ENCODE measurements at regions not wholly inside any gene's neighbourhood (a gene's known extent, or its start where the extent isn't known, plus 50 kb on each side); places are given as distances from the start of the nearest gene placed in this dataset.

DNA sequence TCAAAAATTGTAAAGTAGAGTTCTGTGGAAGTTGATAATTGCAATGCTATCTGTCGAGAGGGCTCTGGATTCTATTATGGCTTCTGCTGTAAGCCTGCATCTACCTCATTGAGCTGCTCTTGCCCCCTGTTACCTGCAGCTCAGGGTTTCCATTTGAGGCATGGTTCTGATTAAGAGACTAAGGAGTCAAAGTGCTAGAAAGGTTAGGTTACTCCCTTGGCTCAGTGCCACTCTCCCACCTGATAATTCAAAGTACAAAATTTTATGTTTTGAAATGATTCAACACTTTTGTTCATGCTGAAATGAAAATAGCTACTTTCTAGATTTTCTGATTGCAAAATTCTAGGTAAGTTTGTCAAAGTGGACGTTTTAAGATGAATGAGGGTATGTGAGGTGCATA, 220.5 kb upstream of the SATB1 start:
- peaks cover 55% of the 10 kb centered on the region for H3K4me1 Mint-ChIP-seq (ENCODE audit: low read depth)
- H3K36me3 Mint-ChIP-seq (ENCODE audit: low read depth): peaks cover 35% of the 10 kb centered on the region
- ChIA-PET CTCF (interaction anchor here (0.8 to 1.2 kb wide), 4 partner anchors 24 to 256 kb away, joined by 3 to 6 read pairs (median 4); no protein-coding TSS in a partner anchor), POLR2A (interaction anchor here (0.6 to 1.2 kb wide), 2 partner anchors 86 to 203 kb away, joined by 3 read pairs; no protein-coding TSS in a partner anchor)
- H3K27ac Mint-ChIP-seq: no peak overlapping the region
- no peak overlapping the region for H3K4me3 Mint-ChIP-seq
- peaks cover 28% of the 10 kb centered on the region for H3K9me3 Mint-ChIP-seq (ENCODE audit: insufficient read depth)
- DNase-seq (no peak), ATAC-seq (no peak)
- no peaks in the 10 kb centered on the region for H3K27me3 Mint-ChIP-seq (ENCODE audit: low read depth)

DNA sequence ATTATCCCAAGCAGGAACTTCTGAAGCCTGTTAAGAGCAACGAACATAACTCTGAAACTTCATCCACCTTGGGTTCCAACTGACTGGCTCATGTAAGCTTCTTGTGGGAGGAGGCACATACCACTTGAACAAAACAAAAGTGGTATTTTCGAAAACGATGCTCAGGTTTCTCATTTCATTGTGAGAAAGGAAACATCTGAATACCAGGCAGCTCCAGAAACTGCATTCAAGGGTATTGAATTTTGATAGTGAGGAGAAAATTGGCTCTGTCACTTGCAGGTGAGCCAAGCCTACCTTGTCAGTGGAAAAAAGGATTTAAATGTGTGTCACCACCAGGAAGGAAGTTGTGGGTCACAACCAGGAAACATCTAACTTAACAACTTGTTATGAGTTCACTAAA, 218.1 kb upstream of the SATB1 start:
- ATAC-seq (peak; percentile 58), DNase-seq (peak; percentile 32)
- Mint-ChIP-seq H3K36me3 (ENCODE audit: low read depth) (peaks cover 37% of the 10 kb centered on the region), H3K27ac (peak overlapping the region; percentile 36), H3K4me3 (peak overlapping the region; percentile 2), H3K9me3 (ENCODE audit: insufficient read depth) (peaks cover 32% of the 10 kb centered on the region), H3K27me3 (ENCODE audit: low read depth) (no peaks in the 10 kb centered on the region), H3K4me1 (ENCODE audit: low read depth) (peaks cover 33% of the 10 kb centered on the region)
- CTCF ChIA-PET: interaction anchor here (0.7 to 1.7 kb wide), 4 partner anchors 35 to 115 kb away, joined by 3 to 8 read pairs (median 4); no protein-coding TSS in a partner anchor
- POLR2A ChIA-PET: interaction anchor here (0.8 to 1.3 kb wide), 3 partner anchors 70 to 200 kb away, joined by 3 read pairs; no protein-coding TSS in a partner anchor

DNA sequence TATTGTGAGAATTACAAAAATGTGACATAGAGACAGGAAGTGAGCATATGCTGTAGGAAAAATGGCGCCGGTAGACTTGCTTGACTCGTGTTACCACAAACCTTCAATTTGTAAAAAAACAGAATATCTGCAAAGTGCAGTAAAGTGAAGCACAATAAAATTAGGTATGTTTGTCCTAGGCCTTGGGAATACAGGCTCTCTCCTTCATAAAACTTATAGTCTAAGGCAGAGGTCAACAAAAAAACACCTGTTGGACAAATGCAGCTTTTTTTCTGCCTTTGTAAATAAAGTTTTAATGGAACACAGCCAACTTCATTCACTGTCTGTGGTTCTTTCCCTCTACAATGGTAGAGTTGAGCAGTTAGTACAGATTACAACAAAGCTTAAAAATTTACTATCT, 216.8 kb upstream of the SATB1 start:
- H3K4me3 Mint-ChIP-seq: no peak overlapping the region
- CTCF ChIA-PET: interaction anchor here (1.7 to 1.9 kb wide), 2 partner anchors 71 to 116 kb away, joined by 6 to 8 read pairs; no protein-coding TSS in a partner anchor
- peaks cover 44% of the 10 kb centered on the region for H3K36me3 Mint-ChIP-seq (ENCODE audit: low read depth)
- no peak for DNase-seq
- no peak overlapping the region for H3K27ac Mint-ChIP-seq
- POLR2A ChIA-PET: no interaction called here
- peaks cover 33% of the 10 kb centered on the region for H3K4me1 Mint-ChIP-seq (ENCODE audit: low read depth)
- peaks cover 32% of the 10 kb centered on the region for H3K9me3 Mint-ChIP-seq (ENCODE audit: insufficient read depth)
- ATAC-seq: no peak
- no peaks in the 10 kb centered on the region for H3K27me3 Mint-ChIP-seq (ENCODE audit: low read depth)

DNA sequence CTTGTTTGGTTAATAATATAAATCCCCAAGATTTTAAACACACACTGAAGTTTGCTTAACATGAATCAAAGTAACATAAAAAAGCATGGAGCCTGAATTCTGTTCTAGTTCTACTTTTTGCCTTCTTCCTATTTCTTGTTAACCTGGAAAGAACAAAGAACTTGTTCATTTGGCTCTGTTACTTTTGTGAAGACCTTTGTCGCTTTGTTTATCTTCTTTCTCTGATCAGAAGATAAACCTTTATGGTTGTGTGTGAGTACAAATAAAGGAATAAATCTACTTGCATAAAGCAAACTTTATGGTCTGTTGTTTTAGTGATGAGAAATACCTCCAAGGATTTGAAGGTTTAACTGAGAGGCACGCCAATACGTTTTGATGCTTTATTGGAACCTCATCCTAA, 210.1 kb upstream of the SATB1 start:
- no peak for DNase-seq
- Mint-ChIP-seq H3K36me3 (ENCODE audit: low read depth) (peaks cover 19% of the 10 kb centered on the region), H3K4me3 (no peak overlapping the region), H3K27ac (no peak overlapping the region), H3K27me3 (ENCODE audit: low read depth) (no peaks in the 10 kb centered on the region), H3K9me3 (ENCODE audit: insufficient read depth) (peaks cover 5% of the 10 kb centered on the region), H3K4me1 (ENCODE audit: low read depth) (no peaks in the 10 kb centered on the region)
- POLR2A ChIA-PET: no interaction called here
- CTCF ChIA-PET: interaction anchor here (0.9 kb wide), 1 partner anchor 10 kb away, joined by 3 read pairs; no protein-coding TSS in a partner anchor
- no peak for ATAC-seq

DNA sequence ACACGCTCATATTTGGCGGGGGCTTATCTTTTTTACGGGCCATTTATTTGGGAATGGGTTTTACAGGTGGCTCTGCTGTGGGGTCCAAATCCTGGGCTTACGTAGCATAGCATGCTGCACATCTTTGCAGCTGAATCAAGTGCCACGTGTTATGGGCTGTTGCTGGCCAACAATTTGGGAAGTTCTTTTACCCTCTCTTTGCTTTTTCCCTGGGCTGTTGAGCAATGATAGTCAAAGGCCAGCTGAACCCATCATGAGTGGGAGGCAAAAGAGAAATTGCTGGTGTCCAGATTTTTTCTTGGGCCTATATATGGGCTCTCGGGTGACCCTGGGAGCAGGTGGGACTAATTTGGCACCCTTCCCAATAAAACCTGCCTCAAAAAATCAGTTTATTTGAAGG, 209.3 kb upstream of the SATB1 start:
- Mint-ChIP-seq H3K4me1 (ENCODE audit: low read depth) (no peaks in the 10 kb centered on the region), H3K4me3 (no peak overlapping the region), H3K27ac (no peak overlapping the region), H3K27me3 (ENCODE audit: low read depth) (no peaks in the 10 kb centered on the region), H3K9me3 (ENCODE audit: insufficient read depth) (peaks cover 5% of the 10 kb centered on the region), H3K36me3 (ENCODE audit: low read depth) (peaks cover 17% of the 10 kb centered on the region)
- ATAC-seq: no peak
- POLR2A ChIA-PET: no interaction called here
- CTCF ChIA-PET: no interaction called here
- DNase-seq: no peak

DNA sequence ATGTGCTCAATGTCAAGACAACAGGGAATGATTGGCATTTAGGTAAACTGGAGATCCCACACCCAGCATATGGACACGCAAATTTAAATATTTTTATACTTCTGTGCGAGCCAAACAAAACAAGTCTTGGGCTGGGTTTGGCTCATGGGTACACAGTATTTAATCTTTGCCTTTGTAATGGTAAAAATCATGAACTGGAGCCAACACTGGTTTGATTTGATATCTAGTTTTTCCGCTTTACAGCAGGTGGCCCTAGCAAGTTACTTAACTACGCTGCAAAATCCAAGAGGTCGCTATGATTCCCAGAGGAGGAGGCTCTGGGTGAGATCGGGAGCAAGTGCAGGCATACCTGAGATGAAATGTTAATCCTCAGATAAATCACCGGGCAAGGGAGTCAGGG, 207.9 kb upstream of the SATB1 start:
- H3K27me3 Mint-ChIP-seq (ENCODE audit: low read depth): no peaks in the 10 kb centered on the region
- POLR2A ChIA-PET: no interaction called here
- no peak overlapping the region for H3K4me3 Mint-ChIP-seq
- ATAC-seq (no peak), DNase-seq (no peak)
- H3K27ac Mint-ChIP-seq: no peak overlapping the region
- H3K9me3 Mint-ChIP-seq (ENCODE audit: insufficient read depth): peaks cover 5% of the 10 kb centered on the region
- CTCF ChIA-PET: no interaction called here
- peaks cover 20% of the 10 kb centered on the region for H3K36me3 Mint-ChIP-seq (ENCODE audit: low read depth)
- no peaks in the 10 kb centered on the region for H3K4me1 Mint-ChIP-seq (ENCODE audit: low read depth)

DNA sequence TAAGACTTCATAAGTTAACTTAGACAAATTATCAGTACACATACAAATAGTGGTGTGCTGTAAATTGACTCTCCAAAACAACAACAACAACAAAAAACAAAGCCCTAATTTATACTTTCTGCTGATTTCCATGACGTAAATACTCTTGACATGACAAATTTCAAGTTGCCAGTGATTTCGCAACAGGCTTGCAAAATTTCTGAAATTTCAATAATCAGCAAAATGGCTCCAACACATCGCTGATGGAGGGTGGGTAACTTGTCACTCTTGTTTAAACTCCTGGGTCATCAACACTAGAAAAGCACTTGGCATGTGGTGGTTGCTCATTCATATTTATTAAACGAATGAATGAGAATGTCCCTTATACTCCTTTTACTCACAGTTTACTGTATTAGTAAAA, 205.2 kb upstream of the SATB1 start:
- peaks cover 12% of the 10 kb centered on the region for H3K9me3 Mint-ChIP-seq (ENCODE audit: insufficient read depth)
- H3K36me3 Mint-ChIP-seq (ENCODE audit: low read depth): peaks cover 18% of the 10 kb centered on the region
- no peak overlapping the region for H3K4me3 Mint-ChIP-seq
- ChIA-PET POLR2A (no interaction called here), CTCF (no interaction called here)
- ATAC-seq (no peak), DNase-seq (no peak)
- H3K27ac Mint-ChIP-seq: no peak overlapping the region
- peaks cover 2% of the 10 kb centered on the region for H3K4me1 Mint-ChIP-seq (ENCODE audit: low read depth)
- no peaks in the 10 kb centered on the region for H3K27me3 Mint-ChIP-seq (ENCODE audit: low read depth)

DNA sequence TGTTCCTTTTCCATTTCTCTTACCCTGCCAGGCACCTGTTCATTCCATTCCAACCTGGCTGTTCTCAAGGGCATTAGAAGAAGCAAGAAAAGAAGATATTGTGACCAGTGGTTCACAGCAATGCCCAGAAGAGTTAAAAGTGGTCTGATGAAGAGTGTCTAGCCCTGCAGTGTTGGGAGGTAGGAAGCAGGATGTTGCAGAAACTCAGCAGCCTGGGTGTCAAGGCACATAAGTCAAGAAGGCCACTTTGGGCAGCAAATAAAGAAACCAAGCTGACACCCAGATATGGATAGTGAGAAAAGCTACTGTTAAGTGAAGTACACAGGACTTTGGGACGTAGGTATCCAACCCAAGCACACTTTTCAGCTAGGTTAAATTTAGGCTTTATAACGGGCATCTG, 199.9 kb upstream of the SATB1 start:
- Mint-ChIP-seq H3K9me3 (ENCODE audit: insufficient read depth) (peaks cover 7% of the 10 kb centered on the region), H3K4me1 (ENCODE audit: low read depth) (peaks cover 10% of the 10 kb centered on the region)
- CTCF ChIA-PET: interaction anchor here (0.8 to 1.3 kb wide), 3 partner anchors 8 to 12 kb away, joined by 3 read pairs; no protein-coding TSS in a partner anchor

DNA sequence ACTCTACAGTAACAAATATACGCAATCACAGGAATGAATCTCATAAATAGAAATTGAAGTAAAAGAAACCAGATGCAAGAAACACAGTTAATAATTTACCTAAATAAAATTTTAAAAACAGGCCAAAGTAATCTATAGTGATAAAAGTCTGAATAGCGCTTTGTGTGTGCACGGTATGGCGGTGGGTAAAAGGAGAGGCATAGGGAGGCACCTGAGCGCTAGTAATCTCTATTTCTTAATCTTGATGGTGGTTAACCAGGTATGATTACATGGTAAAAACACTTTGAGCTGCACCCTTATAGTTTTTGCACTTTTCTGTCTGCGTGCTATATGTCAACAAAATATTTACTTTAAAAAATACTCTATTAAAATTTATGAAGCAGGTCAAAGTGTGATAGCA, 198.1 kb upstream of the SATB1 start:
- POLR2A ChIA-PET: no interaction called here
- H3K27me3 Mint-ChIP-seq (ENCODE audit: low read depth): no peaks in the 10 kb centered on the region
- no peak for DNase-seq

More for the DNA sequence above, 199.9 kb upstream of the SATB1 start:
- POLR2A ChIA-PET: no interaction called here
- ATAC-seq (no peak), DNase-seq (no peak)
- Mint-ChIP-seq H3K36me3 (ENCODE audit: low read depth) (peaks cover 13% of the 10 kb centered on the region), H3K27ac (no peak overlapping the region), H3K4me3 (no peak overlapping the region), H3K27me3 (ENCODE audit: low read depth) (no peaks in the 10 kb centered on the region)

DNA sequence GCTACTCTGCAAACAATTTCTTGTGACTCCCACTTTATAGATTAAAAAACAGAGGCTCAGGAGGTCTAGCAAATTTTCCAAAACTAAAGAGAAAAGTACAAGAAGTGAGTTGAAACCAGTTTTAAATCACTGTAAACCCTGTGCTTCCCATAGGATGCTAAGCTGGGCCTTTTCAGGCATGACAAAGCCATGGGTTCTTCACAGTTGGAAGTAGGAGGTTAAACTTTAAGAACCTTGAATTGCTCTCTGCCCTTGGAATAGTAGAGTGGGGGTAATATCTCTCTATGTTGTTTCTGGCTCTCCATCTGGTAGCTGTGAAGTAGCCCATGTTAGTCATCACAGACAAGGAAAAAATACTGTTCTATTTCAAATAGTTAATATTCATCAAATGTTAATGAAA, 193.6 kb upstream of the SATB1 start:
- Mint-ChIP-seq H3K4me1 (ENCODE audit: low read depth) (peaks cover 2% of the 10 kb centered on the region), H3K4me3 (no peak overlapping the region), H3K9me3 (ENCODE audit: insufficient read depth) (peaks cover 9% of the 10 kb centered on the region), H3K36me3 (ENCODE audit: low read depth) (peaks cover 3% of the 10 kb centered on the region), H3K27ac (no peak overlapping the region), H3K27me3 (ENCODE audit: low read depth) (no peaks in the 10 kb centered on the region)
- no peak for ATAC-seq
- ChIA-PET CTCF (interaction anchor here (0.9 to 1.5 kb wide), 2 partner anchors 29 to 62 kb away, joined by 3 read pairs; no protein-coding TSS in a partner anchor), POLR2A (no interaction called here)
- no peak for DNase-seq

More for the DNA sequence above, 198.1 kb upstream of the SATB1 start:
- Mint-ChIP-seq H3K36me3 (ENCODE audit: low read depth) (peaks cover 10% of the 10 kb centered on the region), H3K4me3 (no peak overlapping the region), H3K4me1 (ENCODE audit: low read depth) (peaks cover 10% of the 10 kb centered on the region), H3K27ac (no peak overlapping the region), H3K9me3 (ENCODE audit: insufficient read depth) (peaks cover 11% of the 10 kb centered on the region)
- no peak for ATAC-seq
- CTCF ChIA-PET: no interaction called here

DNA sequence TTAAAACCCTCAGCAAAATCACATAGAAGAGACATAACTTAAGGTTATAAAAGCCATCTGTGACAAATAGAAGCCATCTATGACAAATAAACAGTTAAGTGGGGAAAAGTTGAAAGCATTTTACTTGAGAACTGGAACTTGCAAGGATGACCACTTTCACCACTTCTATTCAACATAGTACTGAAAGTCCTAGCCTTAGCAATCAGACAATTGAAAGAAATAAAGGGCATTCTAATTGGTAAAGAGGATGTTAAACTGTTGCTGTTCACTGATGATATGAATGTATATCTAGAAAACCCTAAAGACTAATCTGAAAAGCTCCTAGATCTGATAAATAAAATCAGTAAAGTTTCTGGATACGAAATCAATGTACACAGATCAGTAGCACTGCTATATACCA, 186.9 kb upstream of the SATB1 start:
- Mint-ChIP-seq H3K4me1 (ENCODE audit: low read depth) (no peaks in the 10 kb centered on the region), H3K27ac (no peak overlapping the region), H3K36me3 (ENCODE audit: low read depth) (peaks cover 7% of the 10 kb centered on the region), H3K27me3 (ENCODE audit: low read depth) (no peaks in the 10 kb centered on the region), H3K4me3 (no peak overlapping the region), H3K9me3 (ENCODE audit: insufficient read depth) (peaks cover 21% of the 10 kb centered on the region)
- POLR2A ChIA-PET: no interaction called here
- CTCF ChIA-PET: no interaction called here
- DNase-seq (no peak), ATAC-seq (no peak)

DNA sequence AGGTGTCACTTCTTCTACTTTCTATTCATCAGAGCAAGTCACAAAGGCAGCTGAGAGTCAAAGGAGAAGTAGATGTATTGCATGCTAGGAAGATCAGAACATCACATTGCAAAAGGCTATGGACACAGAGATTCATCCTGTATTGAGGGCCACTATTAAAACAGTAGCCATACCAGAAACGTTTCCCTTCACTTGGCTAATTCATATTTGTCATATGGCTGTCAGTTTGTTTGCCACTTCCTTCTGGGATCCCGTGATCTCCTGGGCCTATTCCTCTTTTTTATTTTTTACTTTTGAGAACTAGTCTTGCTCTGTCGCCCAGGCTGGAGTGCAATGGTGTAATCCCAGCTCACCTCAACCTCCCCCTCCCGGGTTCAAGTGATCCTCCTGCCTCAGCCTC, 184.0 kb upstream of the SATB1 start:
- ChIA-PET CTCF (no interaction called here), POLR2A (no interaction called here)
- ATAC-seq (no peak), DNase-seq (no peak)
- Mint-ChIP-seq H3K27me3 (ENCODE audit: low read depth) (no peaks in the 10 kb centered on the region), H3K9me3 (ENCODE audit: insufficient read depth) (peaks cover 18% of the 10 kb centered on the region), H3K27ac (no peak overlapping the region), H3K4me3 (no peak overlapping the region), H3K4me1 (ENCODE audit: low read depth) (no peaks in the 10 kb centered on the region), H3K36me3 (ENCODE audit: low read depth) (peaks cover 9% of the 10 kb centered on the region)

DNA sequence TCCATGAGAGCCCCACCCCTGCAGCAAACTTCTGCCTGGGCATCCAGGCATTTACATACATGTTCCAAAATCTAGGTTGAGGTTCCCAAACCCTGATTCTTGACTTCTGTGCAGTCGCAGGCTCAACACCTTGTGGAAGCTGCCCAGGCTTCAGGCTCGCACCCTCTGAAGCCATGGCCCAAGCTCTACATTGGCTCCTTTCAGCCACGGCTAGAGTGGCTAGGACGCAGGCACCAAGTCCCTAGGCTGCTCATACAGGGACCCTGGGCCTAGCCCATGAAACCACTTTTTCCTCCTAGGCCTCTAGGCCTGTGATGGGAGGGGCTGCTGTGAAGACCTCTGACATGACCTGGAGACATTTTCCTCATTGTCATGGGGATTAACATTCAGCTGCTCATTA, 172.8 kb upstream of the SATB1 start:
- Mint-ChIP-seq H3K36me3 (ENCODE audit: low read depth) (peaks cover 19% of the 10 kb centered on the region), H3K27me3 (ENCODE audit: low read depth) (no peaks in the 10 kb centered on the region), H3K9me3 (ENCODE audit: insufficient read depth) (peaks cover 13% of the 10 kb centered on the region), H3K4me3 (no peak overlapping the region), H3K27ac (no peak overlapping the region), H3K4me1 (ENCODE audit: low read depth) (no peaks in the 10 kb centered on the region)
- CTCF ChIA-PET: no interaction called here
- DNase-seq: no peak
- POLR2A ChIA-PET: no interaction called here
- ATAC-seq: no peak

All from activated CD8-positive, alpha-beta T cell treated with anti-CD3 and anti-CD28 coated beads, Interleukin-2, amount 10 ng/mL, durations not matched to agents 7 days and 5 days (primary cell).